Gastrocnemius medialis (tissue), 4 donors: ENCODE measurements at regions not wholly inside any gene's neighbourhood (a gene's known extent, or its start where the extent isn't known, plus 50 kb on each side); places are given as distances from the start of the nearest gene placed in this dataset.

Experiments
- POLR2A ChIP-seq, 2 donors: fragments of 450-650 bp; IDR thresholded peaks; one replicate each; pipeline ENCODE4 v1.6.1; 2017; ENCODE audit warnings: antibody characterized with exemption in 2 of 2, mild to moderate bottlenecking in 2 of 2, moderate library complexity in 2 of 2
- TF ChIP-seq, protein P1 (sequence below), 5 experiments: fragments of 450-650 bp in 3 of 5; fragments of 200-600 bp in 2 of 5; sonication (generic) in 2 of 5; IDR thresholded peaks in 4 of 5; conservative IDR thresholded peaks in 1 of 5; 1 replicate in 4 of 5; 2 replicates in 1 of 5; pipeline ENCODE4 v1.5.1; 2016 to 2019; ENCODE audit warnings: antibody characterized with exemption in 5 of 5, mild to moderate bottlenecking in 3 of 5, moderate library complexity in 3 of 5

DNA sequence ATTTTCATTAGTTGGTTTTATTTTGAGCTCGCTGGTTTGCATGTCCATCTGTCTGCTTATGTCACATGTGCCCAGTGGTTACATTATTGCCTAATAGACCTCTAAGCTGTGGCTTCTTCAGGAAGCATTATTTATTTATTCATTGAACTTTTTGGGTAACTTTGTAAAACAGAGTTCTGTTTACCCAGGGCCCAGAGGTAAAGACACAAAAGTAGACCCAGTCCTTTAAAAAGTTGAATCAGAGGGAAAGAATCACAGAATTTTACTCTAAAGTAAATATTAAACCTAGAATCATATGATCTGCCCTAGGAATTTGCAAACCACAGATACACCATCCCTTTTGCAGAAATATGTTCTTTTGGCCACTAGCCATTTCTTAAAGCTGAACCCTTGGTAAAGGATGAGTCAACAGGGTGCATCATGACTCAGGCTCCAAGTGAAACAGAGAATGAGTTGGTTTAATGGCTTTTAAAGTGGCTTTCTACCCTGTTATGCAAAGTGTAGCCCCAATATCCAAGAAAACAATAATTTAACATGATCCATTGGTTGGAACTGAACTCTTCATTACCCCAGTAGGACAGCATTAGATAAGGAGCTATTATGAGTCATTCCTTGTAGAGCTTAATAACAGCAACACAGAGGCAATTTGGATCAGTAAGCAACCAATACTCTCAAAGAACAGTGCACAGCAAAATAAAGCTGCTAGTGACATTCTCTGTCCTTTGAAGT lies 236.3 kb downstream of the KCNJ2 start:
- TF ChIP-seq, protein P1, sequence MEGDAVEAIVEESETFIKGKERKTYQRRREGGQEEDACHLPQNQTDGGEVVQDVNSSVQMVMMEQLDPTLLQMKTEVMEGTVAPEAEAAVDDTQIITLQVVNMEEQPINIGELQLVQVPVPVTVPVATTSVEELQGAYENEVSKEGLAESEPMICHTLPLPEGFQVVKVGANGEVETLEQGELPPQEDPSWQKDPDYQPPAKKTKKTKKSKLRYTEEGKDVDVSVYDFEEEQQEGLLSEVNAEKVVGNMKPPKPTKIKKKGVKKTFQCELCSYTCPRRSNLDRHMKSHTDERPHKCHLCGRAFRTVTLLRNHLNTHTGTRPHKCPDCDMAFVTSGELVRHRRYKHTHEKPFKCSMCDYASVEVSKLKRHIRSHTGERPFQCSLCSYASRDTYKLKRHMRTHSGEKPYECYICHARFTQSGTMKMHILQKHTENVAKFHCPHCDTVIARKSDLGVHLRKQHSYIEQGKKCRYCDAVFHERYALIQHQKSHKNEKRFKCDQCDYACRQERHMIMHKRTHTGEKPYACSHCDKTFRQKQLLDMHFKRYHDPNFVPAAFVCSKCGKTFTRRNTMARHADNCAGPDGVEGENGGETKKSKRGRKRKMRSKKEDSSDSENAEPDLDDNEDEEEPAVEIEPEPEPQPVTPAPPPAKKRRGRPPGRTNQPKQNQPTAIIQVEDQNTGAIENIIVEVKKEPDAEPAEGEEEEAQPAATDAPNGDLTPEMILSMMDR (IDR thresholded peaks at IDR 0.05 in 4 of 5, conservative IDR thresholded peaks at IDR 0.05 in 1 of 5), result no peak
- TF ChIP-seq POLR2A (IDR thresholded peaks at IDR 0.05), result no peak
